Mesendoderm (in vitro differentiated cells): ENCODE measurements at regions not wholly inside any gene's neighbourhood (a gene's known extent, or its start where the extent isn't known, plus 50 kb on each side); places are given as distances from the start of the nearest gene placed in this dataset.

Source experiments
- DNase-seq: peaks from one replicate; pipeline ENCODE4 v3.0.0; 2013
- H2AK5ac ChIP-seq: 2 replicates; pipeline ENCODE4 v1.6.1; 2013; ENCODE audit warnings: low read length, inconsistent platforms
- H2BK120ac ChIP-seq: 2 replicates; pipeline ENCODE4 v1.6.1; 2013; ENCODE audit warnings: low read depth, mild to moderate bottlenecking, low read length, moderate library complexity, mixed read lengths
- H2BK15ac ChIP-seq: replicated peaks from 2 replicates; pipeline ENCODE4 v1.6.1; 2013; ENCODE audit warnings: low read depth, mild to moderate bottlenecking, moderate library complexity
- H2BK5ac ChIP-seq: 2 replicates; pipeline ENCODE4 v1.6.1; 2013; ENCODE audit warnings: low read length, inconsistent platforms
- H3K18ac ChIP-seq: 2 replicates; pipeline ENCODE4 v1.6.1; 2013; ENCODE audit warnings: mild to moderate bottlenecking, low read length, mixed read lengths
- H3K23ac ChIP-seq: one replicate; pipeline ENCODE4 v1.6.1; 2013; ENCODE audit warnings: low read length
- H3K27ac ChIP-seq: 2 replicates; pipeline ENCODE4 v1.5.1; 2013; ENCODE audit warnings: low read depth, mild to moderate bottlenecking, inconsistent platforms, low read length, moderate library complexity
- H3K27me3 ChIP-seq: 2 replicates; pipeline ENCODE4 v1.6.1; 2013; ENCODE audit warnings: low read length, control low read depth, mild to moderate bottlenecking, inconsistent platforms; ENCODE audit not compliant: insufficient read depth, poor library complexity
- H3K36me3 ChIP-seq: 2 replicates; pipeline ENCODE4 v1.6.1; 2013; ENCODE audit warnings: low read length, inconsistent platforms; ENCODE audit not compliant: control insufficient read depth, insufficient read depth
- H3K4ac ChIP-seq: one replicate; pipeline ENCODE4 v1.6.1; 2013; ENCODE audit warnings: low read depth, mild to moderate bottlenecking, low read length, moderate library complexity
- H3K4me1 ChIP-seq: 2 replicates; pipeline ENCODE4 v1.6.1; 2013; ENCODE audit warnings: low read depth, low read length, inconsistent platforms; ENCODE audit not compliant: control insufficient read depth
- H3K4me2 ChIP-seq: 2 replicates; pipeline ENCODE4 v1.6.1; 2013; ENCODE audit warnings: low read length
- H3K4me3 ChIP-seq: 2 replicates; pipeline ENCODE4 v1.5.1; 2013; ENCODE audit warnings: mild to moderate bottlenecking, low read length
- H3K56ac ChIP-seq: one replicate; pipeline ENCODE4 v1.6.1; 2013; ENCODE audit warnings: low read length
- H3K79me1 ChIP-seq: 2 replicates; pipeline ENCODE4 v1.6.1; 2013; ENCODE audit warnings: low read length, inconsistent platforms
- H3K79me2 ChIP-seq: 2 replicates; pipeline ENCODE4 v1.6.1; 2013; ENCODE audit warnings: mild to moderate bottlenecking, low read length; ENCODE audit not compliant: control insufficient read depth, insufficient read depth
- H3K9ac ChIP-seq: 2 replicates; pipeline ENCODE4 v1.6.1; 2013; ENCODE audit warnings: low read length, inconsistent platforms
- H4K5ac ChIP-seq: one replicate; pipeline ENCODE4 v1.6.1; 2013; ENCODE audit warnings: low read length
- H4K8ac ChIP-seq: one replicate; pipeline ENCODE4 v1.6.1; 2013; ENCODE audit warnings: low read depth, mild to moderate bottlenecking, control low read depth, low read length, moderate library complexity
- WGBS: extraction: QIAGEN DNeasy Blood & Tissue Kit; methylation state at CpG from one replicate; pipeline ENCODE4 v1.1.7; 2013; ENCODE audit warnings: low lambda C conversion rate, missing lambda C conversion rate; ENCODE audit not compliant: insufficient coverage; ENCODE audit errors: extremely low coverage; 5-methylcytosine and 5-hydroxymethylcytosine counted together

- no peak overlapping the region for H3K56ac ChIP-seq
- no peak for DNase-seq
- H3K4me1 ChIP-seq, result no peaks in the 10 kb centered on the region
- H3K4ac ChIP-seq, result no peak overlapping the region
- no peaks in the 10 kb centered on the region for H3K79me1 ChIP-seq
- H3K36me3 ChIP-seq, result no peaks in the 10 kb centered on the region
- H4K8ac ChIP-seq, result no peak overlapping the region
- no peak overlapping the region for H3K4me2 ChIP-seq
- no peak overlapping the region for H3K4me3 ChIP-seq
- no peaks in the 10 kb centered on the region for H3K79me2 ChIP-seq
- no peak overlapping the region for H2AK5ac ChIP-seq
- H2BK15ac ChIP-seq, result no peak overlapping the region
- no peaks in the 10 kb centered on the region for H3K27me3 ChIP-seq
- no peak overlapping the region for H3K18ac ChIP-seq
- H2BK5ac ChIP-seq, result no peak overlapping the region
- no peak overlapping the region for H3K23ac ChIP-seq
- no peak overlapping the region for H4K5ac ChIP-seq
- H3K27ac ChIP-seq, result no peak overlapping the region
- H2BK120ac ChIP-seq, result no peak overlapping the region
- H3K9ac ChIP-seq, result no peak overlapping the region
Measured at GRCh38 chr1:88451856-88452255, 232.2 kb upstream of the PKN2 start.

GRCh38 chr1:88453295-88453694, 230.8 kb upstream of the PKN2 start:
- no peak overlapping the region for H2BK5ac ChIP-seq
- no peak overlapping the region for H3K23ac ChIP-seq
- H3K4me2 ChIP-seq, result no peak overlapping the region
- no peak overlapping the region for H4K8ac ChIP-seq
- H2BK120ac ChIP-seq, result no peak overlapping the region
- no peak overlapping the region for H2BK15ac ChIP-seq
- no peaks in the 10 kb centered on the region for H3K79me2 ChIP-seq
- no CpG with 5 or more reads among the region's 7 CpGs for WGBS
- H3K4me1 ChIP-seq, result no peaks in the 10 kb centered on the region
- DNase-seq, result no peak
- H3K9ac ChIP-seq, result no peak overlapping the region
- H3K27ac ChIP-seq, result no peak overlapping the region
- no peaks in the 10 kb centered on the region for H3K36me3 ChIP-seq
- H3K56ac ChIP-seq, result no peak overlapping the region
- no peaks in the 10 kb centered on the region for H3K79me1 ChIP-seq
- no peak overlapping the region for H3K18ac ChIP-seq
- H3K4me3 ChIP-seq, result no peak overlapping the region
- no peak overlapping the region for H3K4ac ChIP-seq
- H4K5ac ChIP-seq, result no peak overlapping the region
- H3K27me3 ChIP-seq, result no peaks in the 10 kb centered on the region
- H2AK5ac ChIP-seq, result no peak overlapping the region

GRCh38 chr1:88454781-88455180, 229.3 kb upstream of the PKN2 start:
- H3K79me2 ChIP-seq, result no peaks in the 10 kb centered on the region
- no peak overlapping the region for H2BK5ac ChIP-seq
- no CpG with 5 or more reads among the region's 4 CpGs for WGBS
- no peak overlapping the region for H4K5ac ChIP-seq
- no peak overlapping the region for H3K4me2 ChIP-seq
- H3K4ac ChIP-seq, result no peak overlapping the region
- H3K36me3 ChIP-seq, result no peaks in the 10 kb centered on the region
- no peaks in the 10 kb centered on the region for H3K79me1 ChIP-seq
- no peak overlapping the region for H3K4me3 ChIP-seq
- no peak overlapping the region for H3K9ac ChIP-seq
- no peaks in the 10 kb centered on the region for H3K27me3 ChIP-seq
- H3K18ac ChIP-seq, result no peak overlapping the region
- H2AK5ac ChIP-seq, result no peak overlapping the region
- no peak overlapping the region for H4K8ac ChIP-seq
- H2BK15ac ChIP-seq, result no peak overlapping the region
- no peak overlapping the region for H3K56ac ChIP-seq
- H2BK120ac ChIP-seq, result no peak overlapping the region
- H3K27ac ChIP-seq, result no peak overlapping the region
- no peaks in the 10 kb centered on the region for H3K4me1 ChIP-seq
- DNase-seq, result no peak
- H3K23ac ChIP-seq, result no peak overlapping the region

GRCh38 chr1:88455621-88456256, 228.3 kb upstream of the PKN2 start:
- H3K23ac ChIP-seq, result no peak overlapping the region
- no peak overlapping the region for H3K4ac ChIP-seq
- no peaks in the 10 kb centered on the region for H3K79me2 ChIP-seq
- no peak overlapping the region for H3K4me3 ChIP-seq
- H3K9ac ChIP-seq, result no peak overlapping the region
- no peak for DNase-seq
- H3K27me3 ChIP-seq, result no peaks in the 10 kb centered on the region
- H2BK15ac ChIP-seq, result no peak overlapping the region
- no peaks in the 10 kb centered on the region for H3K4me1 ChIP-seq
- H3K56ac ChIP-seq, result no peak overlapping the region
- H4K8ac ChIP-seq, result no peak overlapping the region
- H4K5ac ChIP-seq, result no peak overlapping the region
- H3K4me2 ChIP-seq, result no peak overlapping the region
- no peaks in the 10 kb centered on the region for H3K36me3 ChIP-seq
- WGBS, result no CpG with 5 or more reads among the region's 9 CpGs
- no peaks in the 10 kb centered on the region for H3K79me1 ChIP-seq
- H2BK120ac ChIP-seq, result no peak overlapping the region
- H2AK5ac ChIP-seq, result no peak overlapping the region
- no peak overlapping the region for H3K18ac ChIP-seq
- no peak overlapping the region for H3K27ac ChIP-seq
- no peak overlapping the region for H2BK5ac ChIP-seq

GRCh38 chr1:88457197-88457596, 226.9 kb upstream of the PKN2 start:
- H3K27me3 ChIP-seq, result no peaks in the 10 kb centered on the region
- no peaks in the 10 kb centered on the region for H3K79me1 ChIP-seq
- H3K36me3 ChIP-seq, result no peaks in the 10 kb centered on the region
- no peak overlapping the region for H3K27ac ChIP-seq
- no peak overlapping the region for H4K5ac ChIP-seq
- WGBS, result 100% methylated on average over 4 of the region's 5 CpGs
- H3K4me2 ChIP-seq, result no peak overlapping the region
- no peak overlapping the region for H3K9ac ChIP-seq
- H3K23ac ChIP-seq, result no peak overlapping the region
- no peak overlapping the region for H2BK120ac ChIP-seq
- no peak overlapping the region for H4K8ac ChIP-seq
- no peaks in the 10 kb centered on the region for H3K79me2 ChIP-seq
- H2BK15ac ChIP-seq, result no peak overlapping the region
- H2AK5ac ChIP-seq, result no peak overlapping the region
- H3K4me1 ChIP-seq, result no peaks in the 10 kb centered on the region
- no peak for DNase-seq
- no peak overlapping the region for H3K56ac ChIP-seq
- no peak overlapping the region for H2BK5ac ChIP-seq
- H3K18ac ChIP-seq, result no peak overlapping the region
- no peak overlapping the region for H3K4me3 ChIP-seq
- H3K4ac ChIP-seq, result no peak overlapping the region

- Histone ChIP-seq H3K4me1 (no peaks in the 10 kb centered on the region), H3K79me1 (no peaks in the 10 kb centered on the region), H3K4ac (no peak overlapping the region), H3K27ac (no peak overlapping the region), H3K36me3 (no peaks in the 10 kb centered on the region), H3K27me3 (no peaks in the 10 kb centered on the region), H2BK15ac (no peak overlapping the region), H3K56ac (no peak overlapping the region), H2AK5ac (no peak overlapping the region), H3K4me2 (no peak overlapping the region), H3K18ac (no peak overlapping the region), H3K79me2 (no peaks in the 10 kb centered on the region), H2BK5ac (no peak overlapping the region), H4K5ac (no peak overlapping the region), H3K4me3 (no peak overlapping the region), H4K8ac (no peak overlapping the region), H3K9ac (no peak overlapping the region), H2BK120ac (no peak overlapping the region), H3K23ac (no peak overlapping the region)
- no CpG with 5 or more reads among the region's 2 CpGs for WGBS
- no peak for DNase-seq
Measured at GRCh38 chr1:88461007-88461406, 223.1 kb upstream of the PKN2 start.
